Mononuclear cell (primary cell): ENCODE measurements at regions not wholly inside any gene's neighbourhood (a gene's known extent, or its start where the extent isn't known, plus 50 kb on each side); places are given as distances from the start of the nearest gene placed in this dataset.

Experiments used
- H3K27me3 ChIP-seq: 2 replicates; pipeline ENCODE4 v1.6.0; 2011; ENCODE audit warnings: low read length, control low read depth; ENCODE audit not compliant: insufficient read depth
- H3K4me1 ChIP-seq: 2 replicates; pipeline ENCODE4 v1.5.1; 2011; ENCODE audit warnings: mild to moderate bottlenecking, low read length, control low read depth; ENCODE audit not compliant: insufficient read depth
- H3K4me3 ChIP-seq: 2 replicates; pipeline ENCODE4 v1.5.1; 2011; ENCODE audit warnings: mild to moderate bottlenecking, low read length, moderate library complexity
- H3K9me3 ChIP-seq: 2 replicates; pipeline ENCODE4 v1.5.1; 2011; ENCODE audit warnings: low read depth, mild to moderate bottlenecking, control low read depth, low read length

DNA sequence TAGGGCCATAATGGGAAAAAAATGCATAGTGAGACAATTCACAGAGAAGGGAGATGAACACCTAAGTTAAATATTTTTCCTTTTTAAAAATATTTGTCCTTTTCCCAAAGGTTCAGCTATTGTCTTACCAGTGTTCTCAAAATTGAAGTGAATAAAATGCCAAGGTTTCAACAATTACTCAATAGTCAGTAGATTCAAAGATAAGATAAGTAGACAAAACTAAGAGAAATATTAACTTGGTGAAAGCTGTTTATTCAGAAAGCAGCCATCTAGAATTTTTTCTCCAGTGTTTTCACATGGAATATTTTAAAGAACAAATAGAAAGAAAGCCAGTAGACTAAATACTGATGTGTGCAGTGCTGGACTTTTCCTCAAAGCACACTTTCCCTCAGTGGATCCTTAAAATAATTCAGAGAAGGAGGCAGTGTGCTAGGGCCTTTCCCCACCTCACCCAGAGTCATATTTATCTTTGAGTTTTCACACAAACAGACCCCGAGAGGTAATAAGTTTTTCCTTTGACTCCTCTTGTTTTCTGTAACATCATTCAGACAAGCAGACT lies 144.5 kb upstream of the PLEKHG7 start:
- H3K4me1 ChIP-seq: peaks cover 24% of the 10 kb centered on the region
- H3K27me3 ChIP-seq: no peaks in the 10 kb centered on the region
- H3K4me3 ChIP-seq: no peak overlapping the region
- H3K9me3 ChIP-seq: no peaks in the 10 kb centered on the region

GRCh38 chr12:92557422-92557724 lies 145.4 kb upstream of the PLEKHG7 start:
- no peak overlapping the region for H3K4me3 ChIP-seq
- no peaks in the 10 kb centered on the region for H3K9me3 ChIP-seq
- no peaks in the 10 kb centered on the region for H3K27me3 ChIP-seq
- H3K4me1 ChIP-seq: peaks cover 24% of the 10 kb centered on the region

DNA sequence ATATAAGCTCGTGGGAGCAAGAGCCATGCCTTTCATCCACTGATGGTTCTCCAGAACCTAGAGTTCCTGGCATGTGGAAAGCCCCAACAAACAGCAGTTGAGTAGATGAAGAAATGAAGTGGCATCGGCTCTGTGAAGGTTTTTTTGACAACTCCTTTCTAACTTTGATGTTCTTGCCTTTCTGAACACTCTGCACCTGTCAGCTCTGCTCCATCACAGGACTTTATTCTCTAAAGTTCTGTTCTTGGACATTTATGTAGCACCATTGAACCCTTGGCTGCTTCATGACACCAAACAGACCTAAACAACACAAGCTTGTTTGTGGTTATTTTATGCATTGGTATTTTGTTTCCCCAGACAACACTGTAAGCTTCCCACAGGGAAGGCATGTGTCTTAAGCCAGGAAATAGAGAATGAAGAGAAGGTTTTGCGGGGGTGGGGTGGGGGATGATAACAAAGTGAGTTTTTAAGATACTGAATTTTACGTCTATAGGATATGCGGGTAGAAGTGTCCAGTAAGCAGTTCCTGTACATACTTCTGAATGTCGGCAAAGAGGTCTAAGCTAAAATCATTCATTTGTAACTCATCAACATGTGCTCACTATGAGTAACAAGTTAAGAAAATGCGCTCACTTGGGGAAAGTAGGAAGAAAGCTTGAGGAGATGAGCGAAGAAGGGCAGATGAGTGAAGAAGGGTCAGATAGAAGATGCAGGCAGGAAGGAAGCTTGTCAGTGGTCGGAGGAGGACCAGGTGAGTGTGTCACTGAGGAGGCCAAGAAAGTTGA lies 146.0 kb upstream of the PLEKHG7 start:
- peaks cover 28% of the 10 kb centered on the region for H3K4me1 ChIP-seq
- no peaks in the 10 kb centered on the region for H3K9me3 ChIP-seq
- H3K27me3 ChIP-seq: no peaks in the 10 kb centered on the region
- H3K4me3 ChIP-seq: no peak overlapping the region

DNA sequence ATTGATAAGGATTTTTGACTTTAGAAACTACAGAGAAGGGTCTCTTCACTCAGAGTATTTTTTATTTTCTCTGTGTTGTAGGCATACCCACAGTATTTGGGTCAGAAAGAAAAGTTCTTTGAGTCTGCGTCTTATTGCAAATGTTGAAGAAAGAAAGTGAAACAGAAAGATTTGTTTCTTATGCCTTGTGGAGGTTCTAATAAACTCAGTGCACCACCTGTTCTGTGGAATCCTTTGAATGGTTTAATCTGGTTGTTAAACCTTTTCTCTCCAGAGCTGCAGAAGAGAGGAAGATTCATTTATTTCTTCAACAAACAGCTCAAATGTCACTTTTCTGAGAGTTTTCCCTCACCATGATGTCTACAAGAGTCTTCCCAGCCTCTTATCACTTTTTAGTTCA lies 146.6 kb upstream of the PLEKHG7 start:
- H3K4me3 ChIP-seq: no peak overlapping the region
- H3K9me3 ChIP-seq: no peaks in the 10 kb centered on the region
- H3K27me3 ChIP-seq: no peaks in the 10 kb centered on the region
- H3K4me1 ChIP-seq: peaks cover 28% of the 10 kb centered on the region

DNA sequence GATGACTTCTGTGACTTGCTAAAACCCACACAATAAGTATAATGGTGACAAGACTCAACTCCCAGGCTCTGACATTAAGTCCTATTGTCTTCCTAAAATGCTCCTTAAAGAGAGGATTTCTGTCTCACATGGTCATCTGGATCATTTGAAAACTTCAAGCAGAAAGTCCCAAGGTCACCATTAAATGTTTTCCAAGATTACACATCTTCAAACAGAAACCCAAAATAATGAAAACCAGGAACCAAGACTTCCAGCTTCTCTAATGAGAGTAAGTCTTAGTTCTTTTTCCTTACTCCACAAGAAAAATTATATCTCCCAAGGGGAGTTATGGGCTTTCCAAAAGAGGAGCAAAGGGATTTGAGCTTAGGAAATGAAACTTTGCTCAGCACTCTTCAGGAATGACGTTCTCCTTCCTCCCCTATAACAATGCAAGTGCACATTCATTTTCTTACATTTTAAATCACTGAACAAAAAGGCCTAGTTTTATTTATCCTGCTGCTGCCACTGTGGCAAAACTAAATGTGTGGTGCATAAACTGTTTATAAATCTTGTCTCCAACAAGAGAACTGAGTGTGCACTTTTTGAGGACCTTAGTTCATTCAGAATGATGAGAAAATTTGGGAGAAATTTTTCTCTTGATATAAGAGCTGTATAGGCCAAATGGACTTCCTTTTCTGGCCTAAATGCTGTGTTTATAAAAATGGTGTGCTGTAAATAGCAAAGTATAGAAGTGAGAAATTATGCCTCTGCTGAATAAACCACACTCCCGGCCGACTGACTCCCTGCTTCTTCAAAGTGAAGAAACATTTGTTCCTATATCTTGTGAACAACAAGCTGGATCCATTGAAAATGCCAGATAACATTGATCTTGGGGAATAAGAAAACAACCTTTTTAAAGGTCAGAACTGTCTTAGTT lies 148.4 kb upstream of the PLEKHG7 start:
- Histone ChIP-seq H3K4me3 (no peak overlapping the region), H3K9me3 (no peaks in the 10 kb centered on the region), H3K4me1 (peaks cover 28% of the 10 kb centered on the region), H3K27me3 (no peaks in the 10 kb centered on the region)

- Histone ChIP-seq H3K4me3 (no peak overlapping the region), H3K9me3 (no peaks in the 10 kb centered on the region), H3K27me3 (no peaks in the 10 kb centered on the region), H3K4me1 (peaks cover 28% of the 10 kb centered on the region)
These were observed 149.4 kb upstream of the PLEKHG7 start for GRCh38 chr12:92553389-92553788.

DNA sequence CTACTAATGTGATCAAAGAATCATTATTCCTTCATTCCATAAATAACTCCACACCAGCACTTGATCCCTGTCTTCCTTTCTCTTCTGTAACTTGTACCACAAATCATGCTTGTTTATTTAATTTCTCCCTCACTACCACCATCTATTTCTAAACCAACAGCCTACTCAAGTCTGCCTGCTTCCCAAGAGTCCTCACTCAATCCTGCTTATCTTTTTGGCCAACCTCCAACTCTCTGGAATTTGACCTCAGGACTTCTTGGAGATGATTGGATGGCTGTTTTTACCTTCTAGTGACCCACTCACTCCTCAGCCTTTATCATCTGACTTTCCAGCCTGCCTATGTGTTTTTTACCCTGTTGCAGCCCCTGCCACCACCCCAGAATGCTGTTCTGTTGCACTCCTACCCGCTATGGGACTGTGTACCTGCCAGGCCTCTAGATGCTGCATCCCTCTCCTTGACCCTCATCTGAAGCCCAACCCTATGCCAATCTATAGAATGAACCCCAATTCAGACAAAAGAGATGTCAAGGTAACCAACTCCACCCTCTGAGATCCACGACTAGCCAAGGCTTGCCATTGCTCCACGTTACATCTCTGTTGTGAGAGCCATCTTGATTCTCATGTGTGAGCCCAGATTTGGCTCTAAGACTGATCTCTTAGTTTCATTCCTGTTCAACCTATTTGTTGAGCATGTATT lies 150.2 kb upstream of the PLEKHG7 start:
- H3K4me1 ChIP-seq: peaks cover 28% of the 10 kb centered on the region
- H3K4me3 ChIP-seq: no peak overlapping the region
- no peaks in the 10 kb centered on the region for H3K27me3 ChIP-seq
- H3K9me3 ChIP-seq: no peaks in the 10 kb centered on the region

GRCh38 chr12:92551853-92552397 lies 150.9 kb upstream of the PLEKHG7 start:
- Histone ChIP-seq H3K4me1 (peaks cover 24% of the 10 kb centered on the region), H3K4me3 (no peak overlapping the region), H3K9me3 (no peaks in the 10 kb centered on the region), H3K27me3 (no peaks in the 10 kb centered on the region)

- Histone ChIP-seq H3K9me3 (no peaks in the 10 kb centered on the region), H3K4me3 (no peak overlapping the region), H3K4me1 (peaks cover 17% of the 10 kb centered on the region), H3K27me3 (no peaks in the 10 kb centered on the region)
These were observed 151.6 kb upstream of the PLEKHG7 start for GRCh38 chr12:92551210-92551609.

- H3K4me1 ChIP-seq: peaks cover 17% of the 10 kb centered on the region
- no peak overlapping the region for H3K4me3 ChIP-seq
- no peaks in the 10 kb centered on the region for H3K9me3 ChIP-seq
- H3K27me3 ChIP-seq: no peaks in the 10 kb centered on the region
These were observed 152.1 kb upstream of the PLEKHG7 start for GRCh38 chr12:92550661-92551060.

DNA sequence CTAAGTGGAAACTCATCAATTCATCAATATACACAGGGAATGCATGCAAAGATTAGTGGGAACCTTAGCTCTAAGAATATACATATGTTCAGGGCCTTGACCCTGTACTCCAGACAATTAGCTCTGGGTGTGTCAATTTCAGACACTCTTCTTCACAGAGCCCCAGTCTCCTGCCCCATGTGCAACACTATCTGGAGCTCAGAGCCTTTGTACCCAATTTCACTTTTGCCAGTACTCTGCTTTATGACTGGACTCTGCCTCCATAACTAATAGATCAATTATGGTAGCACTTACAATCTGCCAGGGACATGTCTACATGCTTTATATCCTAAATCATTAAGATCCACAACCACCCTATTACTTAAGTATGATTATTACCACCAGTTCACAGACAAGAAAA lies 152.5 kb upstream of the PLEKHG7 start:
- H3K4me3 ChIP-seq: no peak overlapping the region
- H3K4me1 ChIP-seq: peaks cover 13% of the 10 kb centered on the region

GRCh38 chr12:92549516-92549915 lies 153.3 kb upstream of the PLEKHG7 start:
- H3K9me3 ChIP-seq: no peaks in the 10 kb centered on the region
- H3K4me1 ChIP-seq: peaks cover 7% of the 10 kb centered on the region
- H3K27me3 ChIP-seq: no peaks in the 10 kb centered on the region
- H3K4me3 ChIP-seq: no peak overlapping the region

More for the DNA sequence above, 152.5 kb upstream of the PLEKHG7 start:
- H3K27me3 ChIP-seq: no peaks in the 10 kb centered on the region
- no peaks in the 10 kb centered on the region for H3K9me3 ChIP-seq

DNA sequence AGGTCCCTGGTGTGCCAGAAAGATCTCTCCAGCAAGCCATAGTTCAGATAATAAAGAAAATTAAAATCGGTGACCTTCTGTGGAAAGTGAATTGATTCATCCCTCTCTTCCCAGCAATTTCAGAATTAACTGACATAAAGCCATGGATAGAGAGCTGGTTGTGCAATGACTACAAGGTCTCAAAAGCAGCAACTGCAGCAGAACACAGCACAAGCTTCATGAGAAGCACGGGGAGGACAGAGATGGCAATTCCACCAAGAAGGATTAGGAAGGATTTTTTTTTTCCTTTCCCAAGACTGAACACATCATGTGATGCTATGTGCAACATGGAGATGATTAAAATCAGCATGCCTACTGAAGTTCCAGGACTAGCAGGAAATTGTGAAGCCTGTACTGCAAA lies 154.9 kb upstream of the PLEKHG7 start:
- no peaks in the 10 kb centered on the region for H3K27me3 ChIP-seq
- H3K9me3 ChIP-seq: no peaks in the 10 kb centered on the region
- no peak overlapping the region for H3K4me3 ChIP-seq
- peaks cover 13% of the 10 kb centered on the region for H3K4me1 ChIP-seq

DNA sequence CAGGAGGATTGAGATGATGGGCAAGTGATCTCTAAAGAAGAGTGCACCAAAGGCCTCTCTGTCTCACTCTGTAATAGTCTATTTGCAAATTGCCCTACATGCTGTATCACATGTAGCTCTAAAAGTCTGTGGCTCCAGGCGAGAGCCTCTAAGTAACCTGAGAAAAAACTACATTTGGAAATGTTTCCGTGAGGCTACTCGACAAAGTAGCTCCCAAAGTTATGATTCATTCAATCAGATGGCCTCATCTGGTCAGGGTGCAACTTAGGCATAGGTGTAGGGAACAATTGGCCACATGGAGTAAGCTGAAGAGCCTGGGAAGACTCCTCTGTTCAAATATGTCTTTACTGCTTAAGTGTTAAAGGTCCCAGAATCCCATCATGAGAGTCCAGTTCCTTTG lies 155.4 kb upstream of the PLEKHG7 start:
- no peak overlapping the region for H3K4me3 ChIP-seq

More for the DNA sequence above, 155.4 kb upstream of the PLEKHG7 start:
- Histone ChIP-seq H3K9me3 (no peaks in the 10 kb centered on the region), H3K4me1 (peaks cover 13% of the 10 kb centered on the region), H3K27me3 (no peaks in the 10 kb centered on the region)
